Tibial artery (tissue), 4 donors: ENCODE measurements at regions not wholly inside any gene's neighbourhood (a gene's known extent, or its start where the extent isn't known, plus 50 kb on each side); places are given as distances from the start of the nearest gene placed in this dataset.

Experiments
- DNase-seq, 2 donors: peaks; one replicate each; pipeline ENCODE4 v3.0.0-alpha.2; 2019
- H3K27ac ChIP-seq, 2 donors: fragments of 200-600 bp; sonication (generic) in 1 of 2; 1 replicate in 1 of 2; 2 replicates in 1 of 2; pipeline ENCODE4 v1.5.1; 2018 to 2019; ENCODE audit warnings: mild to moderate bottlenecking in 1 of 2
- H3K27me3 ChIP-seq, 2 donors: fragments of 200-600 bp; sonication (generic) in 1 of 2; one replicate each; pipeline versions ENCODE4 v1.5.1 to v1.6.0; 2016 to 2019
- H3K36me3 ChIP-seq, 3 donors: fragments of 200-600 bp; sonication (generic) in 2 of 3; one replicate each; pipeline ENCODE4 v1.5.1; 2016 to 2019; ENCODE audit warnings: mild to moderate bottlenecking in 2 of 3
- H3K4me1 ChIP-seq, 4 donors: fragments of 200-600 bp; sonication (generic) in 2 of 4; 1 replicate in 3 of 4; 2 replicates in 1 of 4; pipeline ENCODE4 v1.5.1; 2016 to 2019
- H3K4me3 ChIP-seq, 2 donors: fragments of 200-600 bp; sonication (generic) in 1 of 2; 1 replicate in 1 of 2; 2 replicates in 1 of 2; pipeline ENCODE4 v1.5.1; 2018 to 2019; ENCODE audit warnings: mild to moderate bottlenecking in 2 of 2
- H3K9me3 ChIP-seq, 3 donors: fragments of 200-600 bp; sonication (generic) in 1 of 3; one replicate each; pipeline ENCODE4 v1.5.1; 2016 to 2019
- intact Hi-C: fragments of 100-400 bp; cut with DNase I; formaldehyde crosslinking; loops from one replicate; pipeline ENCODE4 v1.15.0; 2023; ENCODE audit warnings: low total_unique reads
- TF ChIP-seq, protein P1 (sequence below), 2 experiments: fragments of 200-600 bp in 1 of 2; fragments of 450-650 bp in 1 of 2; IDR thresholded peaks; one replicate each; pipeline ENCODE4 v1.5.1; 2017 to 2019; ENCODE audit warnings: antibody characterized with exemption in 2 of 2, mild to moderate bottlenecking in 1 of 2, moderate library complexity in 1 of 2

DNA sequence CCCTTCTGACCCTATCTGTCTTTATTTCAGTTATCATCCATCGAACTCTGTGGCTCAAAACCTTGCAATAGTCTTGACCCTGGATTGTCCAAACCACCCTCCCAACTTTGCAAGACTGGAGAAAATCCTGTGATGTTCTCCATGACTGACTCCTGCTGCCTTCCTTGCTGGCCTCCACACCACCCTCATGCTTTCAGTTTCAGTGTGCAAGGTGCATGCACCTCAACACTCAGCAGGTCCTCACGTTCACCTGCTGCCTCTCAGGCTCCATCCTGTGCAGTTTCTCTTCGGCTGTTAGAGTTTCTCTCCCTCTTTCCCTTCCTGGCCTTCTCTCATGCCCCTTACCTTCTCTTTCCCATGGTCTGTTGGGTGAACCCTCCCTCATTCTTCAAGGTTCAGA, 59.4 kb upstream of the ASIC2 start:
- intact Hi-C loops: no loop called here
- H3K27ac ChIP-seq: no peak overlapping the region

DNA sequence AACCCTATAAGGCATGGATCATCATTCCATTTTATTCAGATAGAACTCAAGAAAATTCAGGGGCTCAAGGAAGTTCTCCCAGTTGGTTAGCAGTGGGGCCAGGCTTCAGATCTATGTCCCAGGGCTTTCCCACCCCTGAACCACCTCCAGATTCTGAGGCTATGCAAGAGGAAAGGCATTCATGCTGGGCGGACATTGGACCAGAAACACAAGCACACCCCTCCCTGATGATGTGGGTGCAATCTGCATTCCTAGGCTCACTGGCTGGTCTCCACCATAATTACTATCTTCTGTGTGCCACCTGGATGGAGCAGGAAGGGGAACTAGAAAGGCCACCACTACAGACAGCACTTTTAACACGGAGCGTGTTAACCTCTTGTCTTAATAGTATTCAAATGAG, 63.2 kb upstream of the ASIC2 start:
- no peaks in the 10 kb centered on the region for H3K36me3 ChIP-seq
- intact Hi-C loops: no loop called here

More for the DNA sequence above, 59.4 kb upstream of the ASIC2 start:
- H3K9me3 ChIP-seq: no peaks in the 10 kb centered on the region
- TF ChIP-seq, protein P1, sequence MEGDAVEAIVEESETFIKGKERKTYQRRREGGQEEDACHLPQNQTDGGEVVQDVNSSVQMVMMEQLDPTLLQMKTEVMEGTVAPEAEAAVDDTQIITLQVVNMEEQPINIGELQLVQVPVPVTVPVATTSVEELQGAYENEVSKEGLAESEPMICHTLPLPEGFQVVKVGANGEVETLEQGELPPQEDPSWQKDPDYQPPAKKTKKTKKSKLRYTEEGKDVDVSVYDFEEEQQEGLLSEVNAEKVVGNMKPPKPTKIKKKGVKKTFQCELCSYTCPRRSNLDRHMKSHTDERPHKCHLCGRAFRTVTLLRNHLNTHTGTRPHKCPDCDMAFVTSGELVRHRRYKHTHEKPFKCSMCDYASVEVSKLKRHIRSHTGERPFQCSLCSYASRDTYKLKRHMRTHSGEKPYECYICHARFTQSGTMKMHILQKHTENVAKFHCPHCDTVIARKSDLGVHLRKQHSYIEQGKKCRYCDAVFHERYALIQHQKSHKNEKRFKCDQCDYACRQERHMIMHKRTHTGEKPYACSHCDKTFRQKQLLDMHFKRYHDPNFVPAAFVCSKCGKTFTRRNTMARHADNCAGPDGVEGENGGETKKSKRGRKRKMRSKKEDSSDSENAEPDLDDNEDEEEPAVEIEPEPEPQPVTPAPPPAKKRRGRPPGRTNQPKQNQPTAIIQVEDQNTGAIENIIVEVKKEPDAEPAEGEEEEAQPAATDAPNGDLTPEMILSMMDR (IDR thresholded peaks at IDR 0.05): no peak
- no peaks in the 10 kb centered on the region for H3K36me3 ChIP-seq
- no peak for DNase-seq
- H3K4me1 ChIP-seq: no peaks in the 10 kb centered on the region
- H3K4me3 ChIP-seq: no peak overlapping the region
- H3K27me3 ChIP-seq: peaks cover 0 to 5% of the 10 kb centered on the region in 2 donors

DNA sequence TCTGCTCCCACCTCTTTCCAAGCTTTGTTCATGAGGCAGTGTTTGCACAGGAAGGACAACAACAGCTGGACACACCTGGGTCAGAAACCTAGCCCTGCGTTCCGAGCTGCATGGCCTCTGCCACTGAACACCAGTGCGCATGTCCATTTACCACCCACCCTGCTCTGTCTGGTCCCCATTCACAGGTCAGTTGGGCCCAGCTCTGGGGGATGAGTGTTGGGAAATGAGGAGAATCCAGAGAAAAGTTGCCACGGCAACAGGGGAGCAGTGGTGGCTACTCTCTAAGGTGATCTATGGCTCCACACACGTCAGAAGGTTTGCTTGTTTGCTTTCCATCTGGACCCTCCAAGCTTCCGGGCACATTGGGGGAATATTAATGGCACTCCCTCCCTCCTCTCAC, 70.4 kb upstream of the ASIC2 start:
- TF ChIP-seq, protein P1 (IDR thresholded peaks at IDR 0.05): no peak
- Histone ChIP-seq H3K4me3 (no peak overlapping the region), H3K27ac (no peak overlapping the region), H3K4me1 (no peaks in the 10 kb centered on the region), H3K27me3 (peaks cover 0 to 4% of the 10 kb centered on the region in 2 donors), H3K9me3 (no peaks in the 10 kb centered on the region), H3K36me3 (no peaks in the 10 kb centered on the region)
- no peak for DNase-seq
- intact Hi-C loops: no loop called here

More for the DNA sequence above, 63.2 kb upstream of the ASIC2 start:
- no peak overlapping the region for H3K4me3 ChIP-seq
- no peaks in the 10 kb centered on the region for H3K9me3 ChIP-seq
- H3K4me1 ChIP-seq: no peaks in the 10 kb centered on the region
- DNase-seq: no peak
- TF ChIP-seq, protein P1 (IDR thresholded peaks at IDR 0.05): no peak
- peaks cover 0 to 5% of the 10 kb centered on the region in 2 donors for H3K27me3 ChIP-seq
- H3K27ac ChIP-seq: no peak overlapping the region

DNA sequence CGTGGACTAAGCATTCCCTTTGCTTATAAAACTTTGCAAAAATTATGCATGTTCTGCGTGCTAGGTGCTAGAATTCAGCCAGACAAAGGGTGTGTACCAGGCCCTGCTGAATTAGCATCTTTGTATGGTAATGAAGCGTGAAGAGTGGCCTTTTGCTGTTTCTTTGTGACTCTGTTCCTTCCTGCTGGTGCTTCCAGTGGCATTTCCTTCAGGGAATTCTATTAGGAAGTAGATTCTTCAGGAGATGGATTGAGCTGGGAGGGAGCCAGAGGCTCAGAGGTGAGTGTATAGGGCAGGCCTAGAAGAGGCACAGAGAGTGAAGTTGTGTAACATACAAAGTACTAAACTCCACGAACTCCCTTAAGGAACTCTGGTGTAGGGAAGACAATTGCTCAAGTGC, 73.9 kb upstream of the ASIC2 start:
- Histone ChIP-seq H3K4me3 (no peak overlapping the region), H3K36me3 (no peaks in the 10 kb centered on the region), H3K4me1 (no peaks in the 10 kb centered on the region), H3K27ac (no peak overlapping the region), H3K9me3 (no peaks in the 10 kb centered on the region), H3K27me3 (peaks cover 0 to 4% of the 10 kb centered on the region in 2 donors)
- intact Hi-C loops: no loop called here
- no peak for DNase-seq
- TF ChIP-seq, protein P1 (IDR thresholded peaks at IDR 0.05): no peak

DNA sequence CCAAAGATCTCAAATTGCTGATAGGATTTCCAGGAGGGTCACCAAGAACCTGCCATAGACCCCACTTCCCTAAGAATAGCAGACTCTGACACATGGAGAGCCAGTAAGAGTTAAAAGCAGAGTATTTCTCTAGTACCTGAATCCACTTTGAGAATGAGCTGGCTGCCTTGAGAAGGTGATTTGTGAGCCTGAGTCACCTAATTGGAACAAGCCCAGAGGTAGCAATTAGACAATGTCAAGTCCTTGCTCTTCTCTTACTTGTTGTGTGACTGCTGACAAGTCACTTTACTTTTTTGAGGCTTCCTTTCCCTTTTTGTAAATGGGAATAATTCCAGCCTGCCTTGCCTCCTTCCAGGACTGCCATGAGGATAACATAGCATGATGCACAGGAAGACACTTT, 76.1 kb upstream of the ASIC2 start:
- H3K27ac ChIP-seq: no peak overlapping the region
- no peak overlapping the region for H3K4me3 ChIP-seq
- no peaks in the 10 kb centered on the region for H3K36me3 ChIP-seq
- DNase-seq: no peak
- intact Hi-C loops: no loop called here
- TF ChIP-seq, protein P1 (IDR thresholded peaks at IDR 0.05): no peak
- no peaks in the 10 kb centered on the region for H3K9me3 ChIP-seq
- peaks cover 0 to 2% of the 10 kb centered on the region in 2 donors for H3K27me3 ChIP-seq
- no peaks in the 10 kb centered on the region for H3K4me1 ChIP-seq

DNA sequence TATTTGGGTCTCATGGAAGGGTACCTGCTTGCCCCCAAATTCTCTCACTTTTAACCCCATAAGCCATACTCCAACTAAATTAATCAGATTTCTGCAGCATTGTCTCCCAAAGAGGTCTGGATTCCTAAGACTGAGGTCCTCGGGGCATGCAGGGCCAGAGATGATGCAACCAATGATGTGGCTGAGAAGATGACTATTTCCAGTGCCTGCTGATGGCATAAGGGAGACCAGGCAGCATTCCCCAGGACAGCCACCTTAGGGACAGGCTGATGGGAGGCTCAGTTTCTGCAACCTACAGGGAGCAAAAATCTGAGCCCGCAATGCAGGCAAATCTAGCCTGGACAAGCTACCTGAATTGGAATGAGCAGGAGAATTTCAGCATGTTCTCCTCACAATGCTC, 76.8 kb upstream of the ASIC2 start:
- Histone ChIP-seq H3K4me1 (no peaks in the 10 kb centered on the region), H3K36me3 (no peaks in the 10 kb centered on the region), H3K9me3 (no peaks in the 10 kb centered on the region), H3K27ac (no peak overlapping the region), H3K27me3 (peaks cover 0 to 2% of the 10 kb centered on the region in 2 donors), H3K4me3 (no peak overlapping the region)
- TF ChIP-seq, protein P1 (IDR thresholded peaks at IDR 0.05): no peak
- DNase-seq: no peak
- intact Hi-C loops: no loop called here
